Stimulated activated CD8-positive, alpha-beta memory T cell treated with anti-CD3 and anti-CD28 coated beads, Interleukin-4, amount 100 ng/mL, for 1 hour (primary cell): ENCODE measurements at regions not wholly inside any gene's neighbourhood (a gene's known extent, or its start where the extent isn't known, plus 50 kb on each side); places are given as distances from the start of the nearest gene placed in this dataset.

ENCODE experiments used
- DNase-seq, 2 donors: peaks; one replicate each; pipeline ENCODE4 v3.0.0-alpha.2; 2020; ENCODE audit warnings: low read depth in 2 of 2, low spot score in 1 of 2

- no peak for DNase-seq
These were observed 549.6 kb downstream of the PCDH17 start for GRCh38 chr13:58181111-58181510.

GRCh38 chr13:58187881-58188280, 556.3 kb downstream of the PCDH17 start:
- no peak for DNase-seq

- DNase-seq, result no peak
These were observed 559.0 kb downstream of the PCDH17 start for GRCh38 chr13:58190577-58190976.

GRCh38 chr13:58191754-58192153, 560.2 kb downstream of the PCDH17 start:
- no peak for DNase-seq

GRCh38 chr13:58202099-58202498, 570.6 kb downstream of the PCDH17 start:
- DNase-seq, result no peak

- no peak for DNase-seq
These were observed 576.0 kb downstream of the PCDH17 start for GRCh38 chr13:58207501-58207900.

GRCh38 chr13:58235454-58235853, 603.9 kb downstream of the PCDH17 start:
- DNase-seq, result no peak

GRCh38 chr13:58238972-58239773, 607.6 kb downstream of the PCDH17 start:
- DNase-seq, result no peak

GRCh38 chr13:58239774-58240268, 608.3 kb downstream of the PCDH17 start:
- no peak for DNase-seq

- no peak for DNase-seq
These were observed 615.5 kb downstream of the PCDH17 start for GRCh38 chr13:58247080-58247479.

GRCh38 chr13:58254943-58255342, 623.4 kb downstream of the PCDH17 start:
- DNase-seq, result no peak

GRCh38 chr13:58266271-58266670, 634.7 kb downstream of the PCDH17 start:
- no peak for DNase-seq

- DNase-seq, result no peak
These were observed 667.1 kb downstream of the PCDH17 start for GRCh38 chr13:58298556-58299135.

GRCh38 chr13:58300224-58300623, 668.7 kb downstream of the PCDH17 start:
- no peak for DNase-seq

- DNase-seq, result no peak
These were observed 669.6 kb downstream of the PCDH17 start for GRCh38 chr13:58300974-58301681.

- no peak for DNase-seq
These were observed 670.8 kb downstream of the PCDH17 start for GRCh38 chr13:58302349-58302748.

- DNase-seq, result no peak
These were observed 674.5 kb downstream of the PCDH17 start for GRCh38 chr13:58306062-58306461.

GRCh38 chr13:58313219-58313618, 681.7 kb downstream of the PCDH17 start:
- DNase-seq, result no peak

- no peak for DNase-seq
These were observed 687.1 kb downstream of the PCDH17 start for GRCh38 chr13:58318495-58319167.

- DNase-seq, result no peak
These were observed 692.6 kb downstream of the PCDH17 start for GRCh38 chr13:58324161-58324560.

GRCh38 chr13:58329746-58330145, 698.2 kb downstream of the PCDH17 start:
- DNase-seq, result no peak
